GM12878 (cell line): ENCODE measurements at regions not wholly inside any gene's neighbourhood (a gene's known extent, or its start where the extent isn't known, plus 50 kb on each side); places are given as distances from the start of the nearest gene placed in this dataset.

Experiments used
- DPF2 ChIP-seq: fragments of 450-650 bp; IDR thresholded peaks from 2 replicates; pipeline ENCODE4 v1.6.1; 2017; ENCODE audit warnings: mild to moderate bottlenecking
- EP300 ChIP-seq, 2 experiments: fragments of 150-350 bp in 1 of 2; IDR thresholded peaks; 2 replicates each; pipeline ENCODE4 v1.6.1; 2011 to 2012; ENCODE audit warnings: low read depth in 2 of 2, low read length in 2 of 2, borderline replicate concordance in 1 of 2, improper control_type of control experiment in 1 of 2, inconsistent platforms in 1 of 2; ENCODE audit not compliant: control insufficient read depth in 1 of 2
- HCFC1 ChIP-seq: fragments of 150-350 bp; IDR thresholded peaks from 2 replicates; pipeline ENCODE4 v1.6.1; 2014; ENCODE audit warnings: low read length
- POLR2AphosphoS5 ChIP-seq: IDR thresholded peaks from 2 replicates; pipeline ENCODE4 v1.6.1; 2011; ENCODE audit warnings: mild to moderate bottlenecking, low read length, inconsistent platforms
- POU2F2 ChIP-seq: IDR thresholded peaks from 3 replicates; pipeline ENCODE4 v1.6.1; 2011; ENCODE audit warnings: low read depth, mild to moderate bottlenecking, low read length, borderline replicate concordance
- TCF3 ChIP-seq: IDR thresholded peaks from 2 replicates; pipeline ENCODE4 v1.6.1; 2012; ENCODE audit warnings: low read depth, mild to moderate bottlenecking, low read length, borderline replicate concordance; ENCODE audit not compliant: insufficient read depth
- TF ChIP-seq, protein P1 (sequence below): fragments of 450-650 bp; IDR thresholded peaks from 2 replicates; pipeline ENCODE4 v1.6.1; 2017; ENCODE audit warnings: antibody characterized with exemption, mild to moderate bottlenecking, moderate library complexity
- TF ChIP-seq, protein P2 (sequence below), 3 experiments: IDR thresholded peaks in 2 of 3; conservative IDR thresholded peaks in 1 of 3; 2 replicates each; pipeline ENCODE4 v1.5.1; 2011; ENCODE audit warnings: low read depth in 3 of 3, low read length in 3 of 3, mild to moderate bottlenecking in 3 of 3, control low read depth in 2 of 3, moderate library complexity in 2 of 3, inconsistent platforms in 1 of 3, mixed read lengths in 1 of 3; ENCODE audit not compliant: control insufficient read depth in 2 of 3, insufficient read depth in 1 of 3; ENCODE audit errors: extremely low read depth in 1 of 3
- TF ChIP-seq, protein P3 (sequence below): fragments of 450-650 bp; IDR thresholded peaks from 2 replicates; pipeline ENCODE4 v1.6.1; 2017; ENCODE audit warnings: mild to moderate bottlenecking, low read depth, inconsistent platforms; ENCODE audit not compliant: poor library complexity, severe bottlenecking
- TF ChIP-seq, protein P4 (sequence below): IDR thresholded peaks from 2 replicates; pipeline ENCODE4 v1.6.1; 2012; ENCODE audit warnings: low read depth, low read length, improper control_type of control experiment

GRCh38 chr1:213687832-213688231, 299.9 kb upstream of the PROX1 start:
- no peak for TF ChIP-seq HCFC1
- TF ChIP-seq, protein P1, sequence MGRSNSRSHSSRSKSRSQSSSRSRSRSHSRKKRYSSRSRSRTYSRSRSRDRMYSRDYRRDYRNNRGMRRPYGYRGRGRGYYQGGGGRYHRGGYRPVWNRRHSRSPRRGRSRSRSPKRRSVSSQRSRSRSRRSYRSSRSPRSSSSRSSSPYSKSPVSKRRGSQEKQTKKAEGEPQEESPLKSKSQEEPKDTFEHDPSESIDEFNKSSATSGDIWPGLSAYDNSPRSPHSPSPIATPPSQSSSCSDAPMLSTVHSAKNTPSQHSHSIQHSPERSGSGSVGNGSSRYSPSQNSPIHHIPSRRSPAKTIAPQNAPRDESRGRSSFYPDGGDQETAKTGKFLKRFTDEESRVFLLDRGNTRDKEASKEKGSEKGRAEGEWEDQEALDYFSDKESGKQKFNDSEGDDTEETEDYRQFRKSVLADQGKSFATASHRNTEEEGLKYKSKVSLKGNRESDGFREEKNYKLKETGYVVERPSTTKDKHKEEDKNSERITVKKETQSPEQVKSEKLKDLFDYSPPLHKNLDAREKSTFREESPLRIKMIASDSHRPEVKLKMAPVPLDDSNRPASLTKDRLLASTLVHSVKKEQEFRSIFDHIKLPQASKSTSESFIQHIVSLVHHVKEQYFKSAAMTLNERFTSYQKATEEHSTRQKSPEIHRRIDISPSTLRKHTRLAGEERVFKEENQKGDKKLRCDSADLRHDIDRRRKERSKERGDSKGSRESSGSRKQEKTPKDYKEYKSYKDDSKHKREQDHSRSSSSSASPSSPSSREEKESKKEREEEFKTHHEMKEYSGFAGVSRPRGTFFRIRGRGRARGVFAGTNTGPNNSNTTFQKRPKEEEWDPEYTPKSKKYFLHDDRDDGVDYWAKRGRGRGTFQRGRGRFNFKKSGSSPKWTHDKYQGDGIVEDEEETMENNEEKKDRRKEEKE, result no peak
- TF ChIP-seq, protein P2, sequence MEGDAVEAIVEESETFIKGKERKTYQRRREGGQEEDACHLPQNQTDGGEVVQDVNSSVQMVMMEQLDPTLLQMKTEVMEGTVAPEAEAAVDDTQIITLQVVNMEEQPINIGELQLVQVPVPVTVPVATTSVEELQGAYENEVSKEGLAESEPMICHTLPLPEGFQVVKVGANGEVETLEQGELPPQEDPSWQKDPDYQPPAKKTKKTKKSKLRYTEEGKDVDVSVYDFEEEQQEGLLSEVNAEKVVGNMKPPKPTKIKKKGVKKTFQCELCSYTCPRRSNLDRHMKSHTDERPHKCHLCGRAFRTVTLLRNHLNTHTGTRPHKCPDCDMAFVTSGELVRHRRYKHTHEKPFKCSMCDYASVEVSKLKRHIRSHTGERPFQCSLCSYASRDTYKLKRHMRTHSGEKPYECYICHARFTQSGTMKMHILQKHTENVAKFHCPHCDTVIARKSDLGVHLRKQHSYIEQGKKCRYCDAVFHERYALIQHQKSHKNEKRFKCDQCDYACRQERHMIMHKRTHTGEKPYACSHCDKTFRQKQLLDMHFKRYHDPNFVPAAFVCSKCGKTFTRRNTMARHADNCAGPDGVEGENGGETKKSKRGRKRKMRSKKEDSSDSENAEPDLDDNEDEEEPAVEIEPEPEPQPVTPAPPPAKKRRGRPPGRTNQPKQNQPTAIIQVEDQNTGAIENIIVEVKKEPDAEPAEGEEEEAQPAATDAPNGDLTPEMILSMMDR (IDR thresholded peaks at IDR 0.05 in 2 of 3, conservative IDR thresholded peaks at IDR 0.05 in 1 of 3; ENCODE audit: control insufficient read depth in 2 of 3, extremely low read depth in 1 of 3, insufficient read depth in 1 of 3, low read depth in 3 of 3, low read length in 3 of 3), result no peak
- no peak for TF ChIP-seq POU2F2
- no peak for TF ChIP-seq EP300 (IDR thresholded peaks at IDR 0.05; ENCODE audit: borderline replicate concordance in 1 of 2, control insufficient read depth in 1 of 2, low read depth in 2 of 2, low read length in 2 of 2)
- no peak for TF ChIP-seq TCF3
- TF ChIP-seq, protein P3, sequence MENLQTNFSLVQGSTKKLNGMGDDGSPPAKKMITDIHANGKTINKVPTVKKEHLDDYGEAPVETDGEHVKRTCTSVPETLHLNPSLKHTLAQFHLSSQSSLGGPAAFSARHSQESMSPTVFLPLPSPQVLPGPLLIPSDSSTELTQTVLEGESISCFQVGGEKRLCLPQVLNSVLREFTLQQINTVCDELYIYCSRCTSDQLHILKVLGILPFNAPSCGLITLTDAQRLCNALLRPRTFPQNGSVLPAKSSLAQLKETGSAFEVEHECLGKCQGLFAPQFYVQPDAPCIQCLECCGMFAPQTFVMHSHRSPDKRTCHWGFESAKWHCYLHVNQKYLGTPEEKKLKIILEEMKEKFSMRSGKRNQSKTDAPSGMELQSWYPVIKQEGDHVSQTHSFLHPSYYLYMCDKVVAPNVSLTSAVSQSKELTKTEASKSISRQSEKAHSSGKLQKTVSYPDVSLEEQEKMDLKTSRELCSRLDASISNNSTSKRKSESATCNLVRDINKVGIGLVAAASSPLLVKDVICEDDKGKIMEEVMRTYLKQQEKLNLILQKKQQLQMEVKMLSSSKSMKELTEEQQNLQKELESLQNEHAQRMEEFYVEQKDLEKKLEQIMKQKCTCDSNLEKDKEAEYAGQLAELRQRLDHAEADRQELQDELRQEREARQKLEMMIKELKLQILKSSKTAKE, result no peak
- no peak for TF ChIP-seq DPF2
- TF ChIP-seq, protein P4, sequence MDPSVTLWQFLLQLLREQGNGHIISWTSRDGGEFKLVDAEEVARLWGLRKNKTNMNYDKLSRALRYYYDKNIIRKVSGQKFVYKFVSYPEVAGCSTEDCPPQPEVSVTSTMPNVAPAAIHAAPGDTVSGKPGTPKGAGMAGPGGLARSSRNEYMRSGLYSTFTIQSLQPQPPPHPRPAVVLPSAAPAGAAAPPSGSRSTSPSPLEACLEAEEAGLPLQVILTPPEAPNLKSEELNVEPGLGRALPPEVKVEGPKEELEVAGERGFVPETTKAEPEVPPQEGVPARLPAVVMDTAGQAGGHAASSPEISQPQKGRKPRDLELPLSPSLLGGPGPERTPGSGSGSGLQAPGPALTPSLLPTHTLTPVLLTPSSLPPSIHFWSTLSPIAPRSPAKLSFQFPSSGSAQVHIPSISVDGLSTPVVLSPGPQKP, result no peak
- TF ChIP-seq POLR2AphosphoS5, result no peak
